ENCODE measurements at regions not wholly inside any gene's neighbourhood (a gene's known extent, or its start where the extent isn't known, plus 50 kb on each side); places are given as distances from the start of the nearest gene placed in this dataset.

DNA sequence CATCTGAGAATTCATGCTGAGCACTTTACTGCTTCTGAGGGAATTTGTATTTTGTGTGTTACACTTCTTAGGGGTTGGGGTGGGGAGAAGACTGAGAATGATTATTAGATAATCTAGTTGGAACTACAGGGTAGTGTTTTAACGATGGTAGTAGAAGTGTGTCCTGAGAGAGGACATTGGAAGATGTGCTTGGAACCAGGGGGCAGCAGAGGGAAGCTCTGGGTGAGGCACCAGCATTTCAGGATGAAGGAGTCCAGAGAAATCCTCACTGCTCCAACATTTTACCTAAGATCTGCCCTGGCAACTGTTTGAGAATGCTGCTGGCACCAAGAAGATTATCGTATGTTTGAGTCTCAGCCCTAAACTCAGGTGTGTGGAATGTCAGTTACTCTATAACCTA lies 145.5 kb downstream of the SQOR start:
- TF ChIP-seq CTCF (IDR thresholded peaks at IDR 0.05) (no peak), POLR2A (IDR thresholded peaks at IDR 0.05) (no peak)

All from body of pancreas (tissue), 4 donors.